DMS114 treated with DMSO at 0.1 percent for 48 hours (cell line): ENCODE measurements at regions not wholly inside any gene's neighbourhood (a gene's known extent, or its start where the extent isn't known, plus 50 kb on each side); places are given as distances from the start of the nearest gene placed in this dataset.

Source experiments
- DNase-seq: peaks from one replicate; lab custom pipeline; 2025; ENCODE audit not compliant: unreplicated experiment; lab: John Stamatoyannopoulos, UW

- DNase-seq, result no peak
Observed at GRCh38 chr13:50668691-50669271, 174.7 kb downstream of the DLEU7 start.

- DNase-seq, result no peak
Observed at GRCh38 chr13:50670272-50670671, 173.2 kb downstream of the DLEU7 start.

GRCh38 chr13:50670847-50671496 lies 172.5 kb downstream of the DLEU7 start:
- DNase-seq, result no peak

- no peak for DNase-seq
Observed at GRCh38 chr13:50671497-50671850, 172.0 kb downstream of the DLEU7 start.

- DNase-seq, result no peak
Observed at GRCh38 chr13:50672025-50672424, 171.5 kb downstream of the DLEU7 start.

GRCh38 chr13:50675651-50676050 lies 167.8 kb downstream of the DLEU7 start:
- DNase-seq, result no peak

- DNase-seq, result no peak
Observed at GRCh38 chr13:50676602-50677001, 166.9 kb downstream of the DLEU7 start.

- DNase-seq, result no peak
Observed at GRCh38 chr13:50677258-50677657, 166.2 kb downstream of the DLEU7 start.

GRCh38 chr13:50677687-50678463 lies 165.6 kb downstream of the DLEU7 start:
- DNase-seq, result no peak

GRCh38 chr13:50678464-50679162 lies 164.9 kb downstream of the DLEU7 start:
- no peak for DNase-seq

- no peak for DNase-seq
Observed at GRCh38 chr13:50679321-50679720, 164.2 kb downstream of the DLEU7 start.

GRCh38 chr13:50682002-50682401 lies 161.5 kb downstream of the DLEU7 start:
- DNase-seq, result no peak

- DNase-seq, result no peak
Observed at GRCh38 chr13:50682966-50683365, 160.5 kb downstream of the DLEU7 start.

- no peak for DNase-seq
Observed at GRCh38 chr13:50684366-50684765, 159.1 kb downstream of the DLEU7 start.

- no peak for DNase-seq
Observed at GRCh38 chr13:50685491-50685890, 158.0 kb downstream of the DLEU7 start.

GRCh38 chr13:50685956-50686355 lies 157.5 kb downstream of the DLEU7 start:
- no peak for DNase-seq

GRCh38 chr13:50686551-50686950 lies 156.9 kb downstream of the DLEU7 start:
- no peak for DNase-seq

GRCh38 chr13:50687545-50687944 lies 155.9 kb downstream of the DLEU7 start:
- DNase-seq, result no peak

- DNase-seq, result no peak
Observed at GRCh38 chr13:50690006-50690405, 153.5 kb downstream of the DLEU7 start.

- no peak for DNase-seq
Observed at GRCh38 chr13:50691176-50691680, 152.3 kb downstream of the DLEU7 start.

GRCh38 chr13:50691681-50692263 lies 151.7 kb downstream of the DLEU7 start:
- no peak for DNase-seq
